Fibroblast of skin of back (primary cell): ENCODE measurements at regions not wholly inside any gene's neighbourhood (a gene's known extent, or its start where the extent isn't known, plus 50 kb on each side); places are given as distances from the start of the nearest gene placed in this dataset.

Source experiments
- DNase-seq: peaks from one replicate; pipeline ENCODE4 v3.0.0-alpha.2; 2013

DNA sequence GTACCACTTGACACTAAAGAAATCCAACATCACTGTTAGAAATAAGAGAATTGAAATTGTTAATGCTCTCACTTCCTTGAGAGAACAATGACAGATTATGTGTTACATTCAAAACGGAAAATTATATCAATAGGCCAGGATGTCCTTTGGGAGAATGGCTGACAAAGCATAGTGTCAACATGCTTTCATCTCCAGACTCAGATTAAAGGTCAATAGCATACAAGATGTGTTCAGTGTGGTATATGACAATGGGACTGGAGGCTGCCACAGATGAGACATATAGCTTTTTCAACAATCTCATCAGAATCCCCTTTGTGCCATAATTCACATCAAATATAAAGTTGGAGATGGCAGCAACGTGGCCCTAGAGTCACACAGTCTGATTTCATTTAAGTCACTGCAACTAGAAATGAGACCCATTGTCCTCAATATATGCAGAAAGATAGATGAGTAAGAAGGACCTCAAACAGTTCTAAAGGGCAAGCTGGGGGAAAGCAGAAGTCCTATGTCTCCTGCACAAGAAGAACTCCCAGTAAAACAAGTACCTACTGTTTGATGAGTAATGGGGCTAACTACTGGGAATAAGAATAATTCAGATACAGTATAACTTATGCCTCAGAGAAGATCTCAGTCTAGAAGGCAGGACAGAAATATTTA is 327.9 kb downstream of the TTLL7 start:
- DNase-seq = no peak

DNA sequence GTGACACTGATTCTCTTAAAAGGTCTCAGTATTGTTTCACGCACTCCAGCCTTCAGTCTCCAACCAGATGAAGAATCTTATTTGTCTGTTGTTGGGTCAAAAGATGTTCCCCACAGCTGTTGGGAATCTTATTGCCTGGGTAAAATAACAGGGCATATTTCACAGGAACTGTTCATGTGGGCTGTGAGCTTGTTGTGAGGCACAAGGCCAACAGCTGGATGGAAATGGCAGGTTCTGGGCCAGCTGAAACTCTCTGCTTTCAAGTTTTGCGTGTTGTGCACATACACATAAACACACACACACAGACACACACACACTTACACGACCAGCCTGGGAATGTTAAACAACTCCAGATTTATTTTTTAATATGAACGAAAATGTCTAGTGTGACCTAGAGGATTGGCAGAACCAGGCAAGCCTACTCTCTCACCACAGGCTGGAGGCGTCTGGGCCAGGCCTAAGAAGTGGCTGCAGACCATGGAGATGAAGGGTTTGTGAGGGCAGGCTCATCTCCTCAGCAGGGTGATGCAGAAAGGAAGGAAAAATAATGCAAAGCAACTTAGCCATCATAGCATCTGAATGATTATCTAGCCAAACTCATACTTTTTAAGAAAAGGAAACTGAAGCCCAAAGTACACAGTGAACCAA is 357.0 kb downstream of the TTLL7 start:
- DNase-seq = no peak

DNA sequence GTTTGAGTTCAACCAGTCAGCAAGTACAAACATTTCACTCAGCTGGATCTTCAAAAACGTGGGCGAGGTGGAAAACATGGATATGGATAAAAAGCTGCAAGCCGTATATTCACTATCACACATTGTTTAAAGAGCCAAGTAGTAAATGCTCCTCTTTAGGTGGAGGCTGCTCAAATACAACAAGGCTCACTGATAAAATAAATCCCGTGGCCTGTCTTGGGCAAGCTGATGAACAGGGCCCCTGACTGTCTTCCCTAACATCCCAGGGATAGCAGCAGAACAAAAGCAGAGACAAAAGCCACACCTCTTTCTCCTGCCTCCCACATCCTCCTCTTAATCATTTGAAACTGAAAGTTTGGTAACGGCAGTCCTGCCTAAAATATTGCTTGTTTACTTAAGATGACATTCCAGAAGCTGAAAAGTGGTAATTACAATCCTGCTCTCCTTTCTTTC is 357.7 kb downstream of the TTLL7 start:
- peak; percentile 37 for DNase-seq

DNA sequence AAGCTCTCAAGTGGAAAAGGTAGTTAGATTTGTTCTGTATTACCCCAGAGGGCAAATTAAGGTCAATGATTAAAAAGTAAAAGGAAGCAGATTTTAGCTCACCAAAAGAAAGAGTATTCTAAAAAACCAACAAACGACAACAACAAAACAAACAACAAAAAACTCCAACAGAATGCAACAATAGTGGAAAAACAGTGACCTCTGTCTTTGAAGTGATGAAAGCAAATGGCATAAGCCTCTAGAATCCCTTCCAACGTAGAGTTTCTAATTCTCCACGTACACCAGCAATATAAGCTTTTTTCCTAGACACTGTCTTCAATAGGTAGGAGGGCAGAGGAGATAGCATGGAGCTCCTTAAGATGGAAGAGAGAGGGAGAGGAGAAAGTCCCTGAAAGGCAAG is 359.1 kb downstream of the TTLL7 start:
- no peak for DNase-seq

DNA sequence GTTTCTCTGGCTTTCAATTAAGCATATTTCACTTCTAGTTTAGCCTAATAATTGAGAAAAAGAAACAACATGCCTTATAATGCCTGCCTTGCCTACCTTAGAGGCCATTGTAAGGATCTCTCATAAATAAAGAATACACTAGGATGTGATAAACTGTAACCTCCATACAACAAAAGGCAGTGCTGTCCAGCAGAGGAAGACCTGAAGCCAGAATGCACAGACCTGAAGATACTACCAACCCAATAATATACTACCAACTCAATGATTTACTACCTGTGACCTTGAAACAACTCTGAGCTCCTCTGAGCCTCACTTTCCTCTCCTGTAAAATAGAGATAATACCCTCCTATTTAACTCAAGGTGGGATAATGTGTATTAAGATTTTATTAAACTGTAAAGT is 361.3 kb downstream of the TTLL7 start:
- DNase-seq = no peak

DNA sequence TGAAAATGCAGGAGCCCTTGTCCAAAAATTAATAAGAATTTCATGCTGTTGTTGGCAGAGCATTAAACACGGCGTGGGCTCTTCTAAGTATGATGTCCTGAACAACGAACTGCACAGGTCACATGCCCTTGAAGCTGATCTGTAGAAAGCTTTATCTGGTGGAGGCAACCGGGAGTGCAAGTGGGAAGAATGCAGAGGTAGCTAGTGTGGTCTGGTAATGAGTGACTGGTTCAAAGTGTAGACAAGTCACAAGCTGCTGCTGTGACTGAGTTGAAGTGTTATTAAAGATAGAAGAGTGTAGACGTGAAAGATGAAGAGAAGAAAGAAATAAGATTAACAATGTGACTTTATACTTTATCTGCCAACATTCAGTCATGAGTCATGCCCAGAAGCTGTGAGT is 361.9 kb downstream of the TTLL7 start:
- no peak for DNase-seq

DNA sequence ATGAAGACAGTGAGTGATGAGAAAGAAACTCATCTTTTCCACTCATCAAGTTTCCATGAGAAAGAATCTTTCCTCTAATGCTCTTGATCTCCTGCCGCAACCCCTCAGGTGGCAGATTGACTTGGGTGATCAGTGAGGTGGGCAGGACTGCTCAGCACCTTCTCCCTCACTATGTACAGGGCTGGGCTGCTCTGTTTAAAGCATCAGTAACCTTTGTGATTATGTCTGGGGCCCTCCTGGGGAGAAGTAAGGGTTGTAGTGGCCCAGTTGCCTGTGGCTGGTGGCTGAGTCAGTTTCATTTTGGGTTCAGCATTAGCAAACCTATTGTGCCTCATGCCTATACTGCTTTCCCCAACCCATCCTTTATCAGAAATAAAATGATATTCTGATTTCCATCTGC is 366.0 kb downstream of the TTLL7 start:
- DNase-seq = no peak

DNA sequence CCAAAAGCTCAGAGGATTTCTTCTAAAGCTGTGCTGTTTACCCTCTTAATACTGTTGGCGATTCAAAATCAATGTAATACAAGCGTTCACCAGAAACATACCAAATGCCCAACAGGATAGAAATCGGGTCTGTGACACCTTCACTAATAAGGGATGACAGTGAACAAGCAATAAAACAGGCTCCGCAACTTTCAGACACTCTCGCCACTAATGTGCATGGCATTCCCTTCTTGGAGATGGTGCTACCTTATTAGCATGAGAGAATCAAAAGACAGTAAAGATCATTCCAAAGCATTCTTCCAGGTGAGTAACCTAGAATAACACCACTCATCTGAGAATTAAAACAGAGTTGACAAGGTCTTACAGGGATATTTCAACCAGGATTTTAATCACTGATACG is 367.1 kb downstream of the TTLL7 start:
- no peak for DNase-seq

DNA sequence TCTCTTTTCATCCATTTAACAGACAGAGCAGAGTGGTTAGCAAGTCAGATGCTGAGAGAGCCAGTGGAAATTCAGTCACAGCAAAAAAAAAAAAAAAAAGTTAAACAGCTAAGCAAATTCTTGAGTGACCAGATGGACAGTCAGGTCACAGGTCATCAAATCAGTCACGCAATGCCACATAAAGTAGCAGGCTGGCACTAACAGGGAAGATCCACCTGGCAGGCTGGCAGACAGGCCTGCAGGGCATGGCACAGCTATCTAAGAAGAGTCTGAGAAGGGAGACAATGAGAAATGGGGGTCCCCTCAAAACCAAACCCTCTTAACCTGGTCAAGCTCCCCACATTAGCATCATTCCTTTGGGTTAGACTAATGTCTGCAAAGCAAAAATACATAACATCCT is 371.9 kb downstream of the TTLL7 start:
- DNase-seq = no peak

DNA sequence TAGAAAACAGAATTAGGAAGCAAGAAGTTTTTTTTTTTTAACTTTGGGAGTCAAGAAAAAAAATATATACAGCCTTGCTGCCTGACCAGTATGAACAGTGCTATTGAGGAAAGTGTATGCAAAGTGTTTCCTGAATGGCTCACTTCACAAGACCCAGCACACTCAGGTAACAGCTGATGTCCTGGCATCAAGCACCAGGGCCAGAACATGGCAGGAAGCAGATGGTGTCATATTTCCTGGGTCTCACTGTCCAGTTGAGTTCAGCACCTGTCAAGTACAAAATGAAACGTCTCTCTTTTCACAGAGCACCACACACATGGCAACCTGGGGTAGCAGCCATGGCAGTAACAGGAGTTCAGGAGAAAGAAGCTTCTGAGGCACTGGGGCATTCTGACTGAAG is 372.3 kb downstream of the TTLL7 start:
- no peak for DNase-seq

DNA sequence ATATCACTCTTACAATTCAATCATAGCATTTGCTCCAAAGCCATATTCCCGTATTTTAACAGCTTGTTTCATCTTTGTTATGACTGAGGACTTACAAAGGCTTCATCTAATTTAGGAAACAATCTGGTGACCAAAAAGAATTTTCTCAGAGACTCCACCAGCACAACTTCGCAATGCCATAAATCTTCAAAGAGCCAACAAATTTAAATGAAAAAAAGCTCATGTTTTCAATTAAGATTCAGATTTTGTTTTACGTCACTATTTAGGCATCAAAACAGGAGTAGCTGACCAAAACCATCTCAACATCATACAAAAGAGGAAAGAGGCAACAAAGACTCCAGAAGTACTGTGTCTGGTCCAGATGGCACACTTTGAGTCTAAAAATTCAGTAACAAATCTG is 373.3 kb downstream of the TTLL7 start:
- DNase-seq = no peak

DNA sequence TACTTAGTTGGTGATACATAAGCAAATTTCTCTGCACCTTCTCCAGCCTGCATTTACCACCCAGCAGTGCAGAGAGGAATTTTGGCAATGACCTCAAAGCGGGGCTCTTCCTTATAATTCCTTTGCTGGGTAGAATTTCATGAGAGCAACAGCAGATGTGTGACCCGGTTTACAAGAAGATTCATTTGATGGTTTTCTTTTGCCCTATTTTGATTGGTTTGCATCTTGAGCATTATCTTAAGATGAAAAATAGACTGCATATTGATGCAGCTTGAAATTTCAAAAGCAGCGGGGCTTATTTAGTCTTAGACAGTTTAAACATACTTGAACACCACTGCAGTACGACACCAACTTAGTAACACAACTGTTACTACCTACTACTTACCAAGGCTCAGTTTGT is 378.9 kb downstream of the TTLL7 start:
- DNase-seq = no peak

DNA sequence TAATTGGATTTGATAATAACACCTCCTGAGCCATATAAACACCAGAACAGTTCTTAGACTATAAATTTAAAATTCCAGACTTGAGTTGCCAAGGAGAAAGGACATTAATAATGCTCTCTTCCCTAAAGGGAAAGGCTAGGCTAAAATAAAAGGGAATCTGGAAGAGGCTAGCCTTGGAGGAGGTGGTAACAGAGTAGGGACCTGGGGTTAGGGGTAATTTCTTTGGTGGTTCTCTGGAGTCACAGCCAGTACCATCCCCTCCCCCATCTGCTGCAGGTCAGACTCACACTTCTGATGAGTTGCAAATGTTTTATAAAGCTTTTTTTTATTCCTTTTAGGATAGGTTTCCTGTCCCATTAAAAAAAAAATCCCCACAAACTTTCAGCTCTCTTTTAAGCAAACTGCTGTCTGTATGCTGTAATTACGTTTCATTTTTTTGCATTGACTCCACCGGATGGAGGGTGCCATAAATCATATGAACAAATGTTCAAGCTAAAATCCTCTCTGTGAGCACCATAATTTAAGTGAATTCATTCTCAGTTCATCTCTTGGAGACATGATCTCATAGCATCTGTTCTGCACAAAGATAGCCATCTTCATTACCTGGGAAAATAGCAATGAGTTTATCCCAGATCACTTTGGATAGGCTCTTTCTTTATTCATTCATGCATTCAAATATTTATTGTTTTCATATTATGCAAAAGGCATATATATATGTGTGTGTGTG is 379.6 kb downstream of the TTLL7 start:
- DNase-seq = peak; percentile 3

DNA sequence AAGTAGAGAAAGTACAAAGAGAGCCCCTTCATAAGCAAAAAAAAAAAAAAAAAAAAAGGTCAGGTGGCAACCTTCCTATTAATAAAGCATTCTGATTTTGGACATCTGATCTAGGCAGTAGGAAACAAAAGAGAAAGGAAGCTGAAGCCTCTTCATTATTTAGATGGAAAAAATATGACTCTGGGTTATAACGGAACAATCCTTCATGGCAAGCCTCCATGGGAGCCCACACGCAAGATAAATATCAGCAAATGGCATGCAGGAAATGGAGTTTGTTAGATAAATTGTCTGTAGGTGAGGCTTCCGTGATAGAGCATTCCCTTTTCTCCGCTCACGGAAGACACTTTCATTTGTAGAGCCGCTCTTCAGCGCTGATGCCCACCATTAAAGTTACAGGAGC is 381.0 kb downstream of the TTLL7 start:
- DNase-seq = no peak

DNA sequence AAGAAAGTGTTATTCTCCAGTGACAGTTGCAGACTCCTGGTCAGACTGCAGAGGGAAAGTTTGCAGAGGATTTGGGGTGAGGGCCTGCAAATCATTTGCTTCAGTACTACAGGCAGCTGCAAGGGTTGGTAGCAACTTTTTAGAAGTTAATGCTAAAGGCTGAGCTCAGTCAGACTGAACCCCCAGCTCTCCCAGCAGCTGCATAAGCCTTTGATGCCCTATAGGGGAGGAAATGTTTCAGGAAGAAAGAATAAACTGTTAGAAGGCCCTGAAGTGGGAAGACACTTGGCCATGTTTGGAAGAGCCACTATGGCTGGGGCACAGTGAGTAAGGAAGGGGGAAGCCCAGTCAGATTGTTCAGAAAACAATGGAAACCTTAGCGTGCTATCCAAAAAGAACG is 383.6 kb downstream of the TTLL7 start:
- no peak for DNase-seq

DNA sequence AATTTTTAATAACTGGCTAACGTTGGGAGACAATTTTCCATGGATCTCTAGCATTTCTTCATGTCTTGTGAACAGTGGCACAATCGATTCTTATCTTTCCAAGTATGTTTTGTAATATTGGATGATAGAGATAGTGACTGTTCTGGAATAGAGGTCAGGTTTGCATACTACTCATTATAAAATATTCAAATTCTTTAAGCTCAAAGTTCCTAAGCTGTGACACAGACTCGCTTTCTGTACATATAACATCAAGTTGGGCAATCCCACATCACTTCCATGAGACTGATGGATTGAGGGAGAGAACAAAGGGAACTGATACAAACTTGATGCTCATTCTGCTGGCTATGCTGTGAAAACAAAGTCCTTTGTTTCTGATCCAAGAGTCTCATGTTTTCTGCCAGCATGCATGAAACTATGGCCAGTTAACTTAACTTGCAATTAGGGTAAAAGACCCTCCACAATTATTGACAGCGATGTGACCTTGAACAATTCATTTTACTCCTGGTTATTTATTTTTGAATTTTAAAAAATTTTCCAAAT is 392.4 kb downstream of the TTLL7 start:
- no peak for DNase-seq

DNA sequence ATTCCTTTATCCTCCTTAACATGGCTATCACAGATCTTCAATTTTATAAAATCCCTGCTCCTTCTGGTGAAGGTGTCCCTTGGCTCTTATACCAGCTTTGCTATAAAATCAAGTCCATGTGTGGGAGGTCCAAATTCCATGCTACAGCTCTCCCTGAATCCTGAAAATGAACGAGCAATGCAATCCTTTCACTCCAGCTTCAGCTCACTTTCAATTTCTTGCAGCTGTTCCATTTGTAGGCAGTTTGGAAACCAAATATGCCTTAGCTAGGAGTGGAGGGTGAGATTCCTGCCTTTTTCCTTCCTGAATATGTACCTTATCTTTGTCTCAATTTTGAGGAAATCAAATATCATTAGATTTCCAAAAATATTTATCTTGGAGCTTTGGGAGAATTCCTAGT is 402.6 kb downstream of the TTLL7 start:
- DNase-seq = peak; percentile 2

DNA sequence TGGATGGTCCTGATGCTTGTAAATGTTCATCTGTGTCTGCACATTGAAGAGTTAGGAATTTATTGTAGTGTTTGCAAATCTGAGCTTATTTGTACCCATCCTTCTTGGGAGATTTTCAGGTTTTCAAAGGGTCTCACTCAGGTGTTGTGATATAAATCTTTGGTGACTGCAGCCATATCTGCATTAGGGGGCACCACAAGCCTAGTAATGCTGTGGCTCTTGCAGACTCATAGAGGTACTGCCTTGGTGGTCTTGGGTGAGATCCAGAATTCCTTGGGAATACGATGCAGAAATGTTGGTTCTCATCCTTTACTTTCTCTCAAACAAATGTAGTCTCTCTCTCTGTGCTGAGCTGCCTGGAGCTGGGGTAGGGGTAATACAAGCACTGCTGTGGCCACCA is 405.9 kb downstream of the TTLL7 start:
- no peak for DNase-seq

DNA sequence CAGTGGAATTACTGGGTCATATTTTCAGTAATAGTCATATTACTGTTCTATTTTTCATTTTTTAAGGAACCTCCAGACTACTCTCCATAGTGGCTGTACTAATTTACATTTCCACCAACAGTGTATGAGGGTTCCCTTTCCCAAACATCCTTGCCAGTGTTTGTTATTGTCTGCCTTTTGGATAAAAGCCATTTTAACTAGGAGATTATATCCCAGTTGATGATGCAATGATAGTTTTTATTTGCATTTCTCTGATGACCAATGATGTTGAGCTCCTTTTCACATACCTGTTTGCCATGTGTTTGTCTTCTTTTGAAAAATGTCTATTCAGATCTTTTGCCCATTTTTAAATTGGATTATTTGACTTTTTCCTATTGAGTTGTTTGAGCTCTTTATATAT is 410.8 kb downstream of the TTLL7 start:
- no peak for DNase-seq

DNA sequence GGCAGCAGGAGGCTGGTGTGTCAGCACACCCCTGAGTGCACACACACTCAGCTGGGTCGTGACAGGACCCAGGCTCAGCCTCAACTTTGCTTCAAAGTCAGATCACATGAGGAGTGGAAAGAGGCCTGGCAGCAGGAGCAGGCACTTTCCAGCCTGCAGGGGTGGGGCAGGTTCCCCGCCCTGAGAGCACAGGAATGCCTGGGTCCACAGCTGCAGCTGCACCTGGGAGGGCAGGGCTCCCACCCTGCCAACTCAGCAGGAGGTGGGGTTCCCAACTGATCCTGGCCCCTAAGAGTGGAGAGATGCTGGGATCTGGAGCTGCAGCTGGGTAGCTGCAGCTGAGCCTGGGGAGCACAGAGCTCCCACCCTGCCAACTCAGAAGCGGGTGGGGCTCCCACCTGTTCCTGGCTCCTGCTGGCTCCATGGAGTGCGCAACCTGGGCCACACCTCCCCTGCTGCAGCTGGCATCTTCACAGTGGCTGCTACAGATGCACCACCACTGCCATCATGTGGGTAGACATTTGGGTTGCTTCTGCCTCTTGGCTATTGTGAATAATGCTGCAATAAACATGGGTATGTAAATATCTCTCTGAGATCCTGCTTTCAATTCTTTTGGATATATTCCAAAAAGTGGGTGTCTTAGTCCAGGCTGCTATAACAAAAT is 415.4 kb downstream of the TTLL7 start:
- no peak for DNase-seq

DNA sequence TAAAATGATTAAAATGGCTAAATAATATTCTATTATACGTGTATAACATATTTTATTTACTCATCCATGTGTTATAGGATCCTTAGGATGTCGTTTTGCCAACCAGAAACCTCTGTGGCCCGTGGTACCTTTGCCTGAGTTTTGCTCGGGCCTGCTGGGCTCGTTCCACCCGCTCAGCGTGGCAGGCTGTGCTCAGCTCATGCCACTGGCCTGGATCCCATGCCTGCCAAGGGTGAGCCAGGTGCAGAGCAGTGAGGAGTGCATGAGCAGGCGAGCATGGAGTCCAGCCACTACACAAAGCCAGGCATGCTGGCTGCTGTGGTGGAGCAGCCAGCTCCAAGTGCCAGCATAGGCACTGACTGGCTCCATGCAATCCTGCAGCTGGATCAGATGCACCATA is 417.2 kb downstream of the TTLL7 start:
- DNase-seq = no peak

DNA sequence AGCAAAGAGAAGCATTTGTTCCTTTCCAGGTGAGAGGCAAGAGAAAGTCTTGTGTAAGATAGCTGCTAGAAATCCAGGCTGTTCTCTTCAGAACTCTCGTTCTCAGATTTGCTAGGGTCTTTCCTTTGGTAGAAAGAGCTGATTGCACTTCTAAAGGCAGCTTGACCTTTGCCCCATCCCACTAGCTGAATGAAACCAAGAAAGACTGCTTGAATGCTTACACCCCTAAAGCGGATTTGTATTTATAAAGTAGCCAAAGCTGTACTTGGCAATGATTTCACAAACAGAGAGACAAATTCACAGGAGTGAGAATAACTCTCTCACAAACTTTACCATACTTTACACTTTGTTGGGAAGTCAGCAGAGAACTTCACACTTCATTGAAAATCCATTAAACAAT is 424.1 kb downstream of the TTLL7 start:
- no peak for DNase-seq

DNA sequence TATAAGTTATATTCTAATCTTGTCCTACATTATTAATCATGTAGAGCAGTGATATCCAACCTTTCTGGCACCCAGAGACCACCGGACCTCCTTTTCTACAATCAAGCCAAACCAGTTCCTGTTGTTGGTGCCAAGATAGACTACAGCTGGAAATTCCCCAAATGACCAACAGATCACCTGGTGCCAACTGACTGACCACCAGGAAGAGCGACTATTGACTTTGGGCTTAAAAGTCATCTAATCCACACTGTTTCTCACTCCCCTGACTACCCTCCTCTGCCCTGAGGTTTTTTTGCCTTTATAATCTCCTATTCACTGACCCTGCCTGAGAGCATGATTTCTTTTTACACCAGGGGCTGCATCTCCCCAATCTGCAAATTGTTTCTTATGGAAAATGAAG is 425.2 kb downstream of the TTLL7 start:
- DNase-seq = no peak
